GM12891 (cell line): ENCODE measurements at regions not wholly inside any gene's neighbourhood (a gene's known extent, or its start where the extent isn't known, plus 50 kb on each side); places are given as distances from the start of the nearest gene placed in this dataset.

ENCODE experiments used
- POLR2A ChIP-seq: IDR thresholded peaks from 2 replicates; pipeline ENCODE4 v1.6.1; 2011; ENCODE audit warnings: low read depth, low read length, control low read depth
- POLR2AphosphoS5 ChIP-seq: IDR thresholded peaks from 2 replicates; pipeline ENCODE4 v1.6.1; 2011; ENCODE audit warnings: low read depth, low read length, control low read depth

DNA sequence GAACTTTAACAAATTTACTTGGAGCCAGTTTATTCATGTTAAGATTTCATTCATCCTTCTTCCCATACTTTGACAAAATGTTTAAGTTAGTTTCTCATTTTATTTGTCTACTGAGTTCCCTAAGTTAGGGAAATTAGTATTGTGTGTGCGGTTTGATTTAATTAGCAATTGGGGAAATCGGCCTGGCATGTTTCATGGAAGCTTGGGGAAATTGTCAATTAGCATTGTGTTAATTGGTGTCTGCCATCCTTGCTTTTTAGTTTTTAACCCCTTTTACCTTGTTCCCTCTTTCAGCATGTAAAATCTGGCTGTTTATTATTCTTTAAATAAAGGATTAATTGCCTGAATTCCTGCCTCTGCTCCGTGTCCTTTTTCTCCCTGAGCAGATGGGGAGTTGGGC, 279.6 kb downstream of the BCL11A start:
- TF ChIP-seq POLR2AphosphoS5 (no peak), POLR2A (no peak)
